Peyer's patch (tissue), 4 donors: ENCODE measurements at regions not wholly inside any gene's neighbourhood (a gene's known extent, or its start where the extent isn't known, plus 50 kb on each side); places are given as distances from the start of the nearest gene placed in this dataset.

Experiments
- DNase-seq, 3 donors: peaks; one replicate each; pipeline ENCODE4 v3.0.0-alpha.2; 2017 to 2019
- H3K27ac ChIP-seq, 4 donors: fragments of 200-600 bp; sonication (generic); one replicate each; pipeline ENCODE4 v1.5.1; 2016 to 2019
- H3K27me3 ChIP-seq, 2 donors: fragments of 200-600 bp; sonication (generic); one replicate each; pipeline ENCODE4 v1.5.1; 2019
- H3K36me3 ChIP-seq, 3 donors: fragments of 200-600 bp; sonication (generic); one replicate each; pipeline ENCODE4 v1.5.1; 2016 to 2019
- H3K4me1 ChIP-seq, 4 donors: fragments of 200-600 bp; sonication (generic); one replicate each; pipeline ENCODE4 v1.5.1; 2016 to 2019
- H3K4me3 ChIP-seq, 4 donors: fragments of 200-600 bp; sonication (generic); 1 replicate in 3 of 4; 2 replicates in 1 of 4; pipeline ENCODE4 v1.5.1; 2016 to 2019; ENCODE audit warnings: mild to moderate bottlenecking in 1 of 4
- H3K9me3 ChIP-seq, 4 donors: fragments of 200-600 bp; sonication (generic); one replicate each; pipeline ENCODE4 v1.5.1; 2016 to 2019; ENCODE audit warnings: mild to moderate bottlenecking in 1 of 4
- POLR2A ChIP-seq, 2 donors: fragments of 450-650 bp; IDR thresholded peaks; one replicate each; pipeline ENCODE4 v1.5.1; 2017; ENCODE audit warnings: antibody characterized with exemption in 2 of 2, mild to moderate bottlenecking in 2 of 2, moderate library complexity in 2 of 2
- TF ChIP-seq, protein P1 (sequence below), 6 experiments: fragments of 450-650 bp in 4 of 6; fragments of 200-600 bp in 2 of 6; sonication (generic) in 1 of 6; IDR thresholded peaks; one replicate each; pipeline ENCODE4 v1.5.1; 2017 to 2019; ENCODE audit warnings: antibody characterized with exemption in 6 of 6, mild to moderate bottlenecking in 3 of 6, moderate library complexity in 1 of 6

- Histone ChIP-seq H3K4me1 (no peaks in the 10 kb centered on the region), H3K27ac (no peak overlapping the region), H3K4me3 (no peak overlapping the region), H3K27me3 (no peaks in the 10 kb centered on the region), H3K36me3 (no peaks in the 10 kb centered on the region), H3K9me3 (no peaks in the 10 kb centered on the region)
- DNase-seq: no peak
- TF ChIP-seq POLR2A (IDR thresholded peaks at IDR 0.05): no peak
- TF ChIP-seq, protein P1, sequence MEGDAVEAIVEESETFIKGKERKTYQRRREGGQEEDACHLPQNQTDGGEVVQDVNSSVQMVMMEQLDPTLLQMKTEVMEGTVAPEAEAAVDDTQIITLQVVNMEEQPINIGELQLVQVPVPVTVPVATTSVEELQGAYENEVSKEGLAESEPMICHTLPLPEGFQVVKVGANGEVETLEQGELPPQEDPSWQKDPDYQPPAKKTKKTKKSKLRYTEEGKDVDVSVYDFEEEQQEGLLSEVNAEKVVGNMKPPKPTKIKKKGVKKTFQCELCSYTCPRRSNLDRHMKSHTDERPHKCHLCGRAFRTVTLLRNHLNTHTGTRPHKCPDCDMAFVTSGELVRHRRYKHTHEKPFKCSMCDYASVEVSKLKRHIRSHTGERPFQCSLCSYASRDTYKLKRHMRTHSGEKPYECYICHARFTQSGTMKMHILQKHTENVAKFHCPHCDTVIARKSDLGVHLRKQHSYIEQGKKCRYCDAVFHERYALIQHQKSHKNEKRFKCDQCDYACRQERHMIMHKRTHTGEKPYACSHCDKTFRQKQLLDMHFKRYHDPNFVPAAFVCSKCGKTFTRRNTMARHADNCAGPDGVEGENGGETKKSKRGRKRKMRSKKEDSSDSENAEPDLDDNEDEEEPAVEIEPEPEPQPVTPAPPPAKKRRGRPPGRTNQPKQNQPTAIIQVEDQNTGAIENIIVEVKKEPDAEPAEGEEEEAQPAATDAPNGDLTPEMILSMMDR (IDR thresholded peaks at IDR 0.05): no peak
Observed at GRCh38 chr2:19116918-19117317, 241.5 kb downstream of the OSR1 start.

DNA sequence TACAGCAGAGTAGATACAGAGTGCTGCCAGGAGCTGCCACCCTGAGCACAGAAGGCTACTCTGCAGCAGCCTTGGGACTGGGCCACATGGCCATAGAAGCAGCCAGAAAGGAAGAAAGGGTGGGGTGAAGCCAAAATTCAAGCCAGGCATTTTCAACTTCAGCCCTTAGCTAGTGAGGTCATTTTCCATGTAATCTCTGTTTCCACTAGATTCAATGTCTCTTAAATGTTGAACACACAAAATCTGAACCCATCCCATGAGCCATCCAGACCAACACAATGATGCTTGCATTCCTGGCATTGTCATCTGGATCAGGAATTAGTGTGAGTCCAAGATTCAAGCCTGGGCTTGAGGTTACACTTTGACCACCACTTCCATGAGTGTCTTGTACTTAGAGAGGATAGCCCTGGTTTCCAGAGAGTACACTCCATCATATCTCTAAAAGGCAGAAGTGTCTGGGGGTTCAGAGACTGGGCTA, 243.6 kb downstream of the OSR1 start:
- Histone ChIP-seq H3K27ac (no peak overlapping the region), H3K4me3 (no peak overlapping the region), H3K4me1 (no peaks in the 10 kb centered on the region), H3K27me3 (no peaks in the 10 kb centered on the region), H3K36me3 (no peaks in the 10 kb centered on the region), H3K9me3 (no peaks in the 10 kb centered on the region)
- TF ChIP-seq, protein P1 (IDR thresholded peaks at IDR 0.05): no peak
- no peak for TF ChIP-seq POLR2A (IDR thresholded peaks at IDR 0.05)
- DNase-seq: no peak

DNA sequence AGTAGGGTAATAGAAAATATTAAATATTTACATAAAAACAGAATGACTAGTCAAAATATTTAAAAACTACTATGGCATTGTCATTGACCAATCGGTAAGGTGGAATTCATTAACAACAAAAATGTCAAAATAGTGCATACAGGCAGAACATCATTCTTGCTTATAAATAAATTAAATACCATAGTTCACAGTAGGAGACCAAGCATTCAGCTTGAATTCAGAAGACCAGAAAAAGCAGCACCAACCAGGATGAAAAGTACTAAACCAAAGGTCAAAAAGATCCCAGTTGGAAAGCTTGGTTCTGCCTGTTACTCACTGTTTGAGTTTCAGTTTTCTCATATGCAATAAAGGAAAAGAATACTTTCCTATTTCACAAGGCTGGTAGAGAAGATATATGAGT, 244.3 kb downstream of the OSR1 start:
- Histone ChIP-seq H3K27me3 (no peaks in the 10 kb centered on the region), H3K36me3 (no peaks in the 10 kb centered on the region), H3K27ac (no peak overlapping the region), H3K9me3 (no peaks in the 10 kb centered on the region), H3K4me1 (no peaks in the 10 kb centered on the region), H3K4me3 (no peak overlapping the region)
- no peak for TF ChIP-seq POLR2A (IDR thresholded peaks at IDR 0.05)
- TF ChIP-seq, protein P1 (IDR thresholded peaks at IDR 0.05): no peak
- DNase-seq: no peak

DNA sequence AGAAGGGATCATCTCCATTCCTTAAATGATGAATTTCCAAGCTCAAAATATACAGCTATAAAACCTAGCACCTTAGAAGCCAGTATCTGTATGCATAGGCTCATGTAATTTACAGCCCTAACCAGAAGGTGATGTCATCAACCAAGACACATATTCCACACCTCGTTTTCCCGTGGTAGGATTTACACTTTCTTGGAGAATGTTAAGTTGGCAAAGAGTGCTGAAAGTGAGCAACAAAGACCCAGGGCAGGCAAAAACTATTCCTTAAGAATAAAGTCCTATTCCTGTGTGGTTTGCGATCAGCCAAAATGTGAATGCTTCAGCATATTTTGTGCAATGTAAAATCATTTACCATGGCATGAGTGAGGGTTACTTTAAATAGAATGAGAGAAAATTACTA, 247.1 kb downstream of the OSR1 start:
- Histone ChIP-seq H3K9me3 (no peaks in the 10 kb centered on the region), H3K27ac (no peak overlapping the region), H3K4me3 (no peak overlapping the region), H3K36me3 (no peaks in the 10 kb centered on the region), H3K4me1 (no peaks in the 10 kb centered on the region), H3K27me3 (no peaks in the 10 kb centered on the region)
- TF ChIP-seq, protein P1 (IDR thresholded peaks at IDR 0.05): no peak
- no peak for TF ChIP-seq POLR2A (IDR thresholded peaks at IDR 0.05)
- DNase-seq: no peak

DNA sequence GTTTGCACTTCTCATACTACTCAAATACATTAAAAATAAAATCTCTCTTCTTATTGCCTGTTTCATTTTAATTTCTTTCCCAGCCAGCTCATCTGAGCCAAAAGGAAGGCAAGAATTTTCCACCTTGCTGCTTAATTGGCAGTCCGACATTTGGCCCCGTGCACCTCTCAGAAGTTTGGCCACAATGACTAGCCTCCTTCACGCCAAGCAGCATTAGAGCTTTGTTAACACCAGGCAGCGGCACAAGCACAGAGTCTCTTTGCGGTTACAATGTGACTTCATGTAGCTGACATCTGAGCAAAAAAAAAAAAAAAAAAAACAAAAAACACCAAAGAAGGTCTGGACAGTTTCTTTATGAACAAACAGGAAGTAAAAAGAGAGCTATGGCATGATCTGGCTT, 248.9 kb downstream of the OSR1 start:
- H3K4me1 ChIP-seq: no peaks in the 10 kb centered on the region
- H3K36me3 ChIP-seq: no peaks in the 10 kb centered on the region
- no peak overlapping the region for H3K4me3 ChIP-seq
- no peaks in the 10 kb centered on the region for H3K9me3 ChIP-seq
- H3K27ac ChIP-seq: no peak overlapping the region
- DNase-seq: no peak
- TF ChIP-seq POLR2A (IDR thresholded peaks at IDR 0.05): no peak
- TF ChIP-seq, protein P1 (IDR thresholded peaks at IDR 0.05): no peak
- no peaks in the 10 kb centered on the region for H3K27me3 ChIP-seq

GRCh38 chr2:19106376-19106775, 252.0 kb downstream of the OSR1 start:
- H3K27me3 ChIP-seq: no peaks in the 10 kb centered on the region

More at GRCh38 chr2:19106376-19106775, 252.0 kb downstream of the OSR1 start:
- Histone ChIP-seq H3K9me3 (no peaks in the 10 kb centered on the region), H3K36me3 (no peaks in the 10 kb centered on the region), H3K27ac (no peak overlapping the region), H3K4me3 (no peak overlapping the region), H3K4me1 (no peaks in the 10 kb centered on the region)
- no peak for TF ChIP-seq POLR2A (IDR thresholded peaks at IDR 0.05)
- TF ChIP-seq, protein P1 (IDR thresholded peaks at IDR 0.05): no peak
- DNase-seq: no peak
